ENCODE measurements at regions not wholly inside any gene's neighbourhood (a gene's known extent, or its start where the extent isn't known, plus 50 kb on each side); places are given as distances from the start of the nearest gene placed in this dataset.

DNA sequence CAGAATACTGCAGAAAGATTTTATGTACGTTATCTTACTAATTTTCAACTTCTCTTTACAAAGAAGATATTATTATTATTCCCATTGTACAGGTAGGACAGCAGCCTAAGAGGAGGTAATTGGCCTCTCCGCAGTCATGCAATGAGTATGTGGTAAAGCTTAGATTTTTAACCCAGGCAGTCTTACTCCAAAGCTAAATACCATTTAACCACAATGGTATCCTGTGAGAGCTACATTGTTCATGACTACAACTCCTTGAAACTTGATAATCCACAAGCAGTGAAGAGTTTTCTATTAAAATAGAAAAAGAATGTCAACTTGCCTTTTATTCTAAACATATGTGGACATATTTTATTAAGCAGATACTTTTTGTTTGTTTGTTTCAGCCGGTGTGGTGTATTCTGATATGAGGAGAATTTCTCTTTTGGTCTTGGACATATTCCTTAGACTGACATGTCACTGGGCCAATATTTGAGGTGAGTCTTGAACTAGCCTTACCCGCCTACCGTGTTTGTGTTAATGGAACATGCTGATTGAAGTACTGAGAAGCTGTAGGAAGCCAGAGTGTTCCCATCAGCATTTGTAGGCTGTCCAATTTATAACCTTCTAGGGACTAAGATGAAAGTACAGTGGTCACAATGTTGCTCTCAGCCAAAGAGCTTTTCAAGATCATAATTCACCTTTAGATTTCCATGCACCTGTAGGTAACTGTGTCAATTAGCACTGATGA, 293.9 kb upstream of the DCC start:
- H3K4me1 Mint-ChIP-seq (ENCODE audit: low read depth), result no peaks in the 10 kb centered on the region
- DNase-seq, result no peak
- H3K36me3 Mint-ChIP-seq (ENCODE audit: insufficient read depth), result no peaks in the 10 kb centered on the region
- peaks cover 7% of the 10 kb centered on the region for H3K9me3 Mint-ChIP-seq
- no peak for ATAC-seq
- H3K27me3 Mint-ChIP-seq (ENCODE audit: low read depth), result no peaks in the 10 kb centered on the region
- no peak overlapping the region for H3K4me3 Mint-ChIP-seq

DNA sequence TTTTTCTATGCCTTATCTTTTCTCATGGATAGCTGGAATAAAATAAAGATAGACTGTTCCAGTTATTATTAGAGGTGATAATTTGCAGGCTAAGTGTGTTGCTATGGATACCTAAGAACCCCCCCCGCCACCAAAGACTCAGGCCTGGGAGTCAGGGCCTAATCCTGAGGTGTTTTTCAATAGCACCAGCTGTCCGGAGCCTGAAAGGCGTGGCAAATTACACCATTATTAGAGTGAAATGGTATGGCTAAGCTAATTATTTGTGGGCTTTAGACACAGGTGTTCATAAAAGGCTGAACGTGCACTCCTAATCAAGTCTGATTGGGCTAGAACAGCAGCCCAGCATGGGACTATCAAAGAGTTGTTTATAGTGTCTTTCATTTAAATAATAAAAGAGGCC, 293.2 kb upstream of the DCC start:
- no peak for ATAC-seq
- no peak overlapping the region for H3K4me3 Mint-ChIP-seq
- no peaks in the 10 kb centered on the region for H3K36me3 Mint-ChIP-seq (ENCODE audit: insufficient read depth)

DNA sequence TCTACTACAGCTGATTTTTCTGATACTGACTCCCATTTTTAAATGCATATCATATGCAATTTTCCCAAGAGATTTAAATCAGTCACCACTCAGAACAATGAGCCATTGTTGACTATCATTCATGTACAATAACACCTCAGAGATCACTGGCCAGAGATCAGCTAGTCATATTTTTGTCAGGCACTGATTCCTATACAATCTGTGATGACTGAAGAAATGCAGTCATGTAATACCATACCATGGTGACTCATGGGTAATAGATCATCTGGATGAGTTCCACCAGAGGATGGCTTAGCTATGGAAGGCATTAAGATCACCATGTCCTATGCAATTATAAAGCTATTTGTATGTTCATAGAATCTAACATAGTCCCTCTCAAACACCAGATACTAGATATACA, 285.7 kb upstream of the DCC start:
- Mint-ChIP-seq H3K9me3 (peaks cover 12% of the 10 kb centered on the region), H3K4me3 (no peak overlapping the region), H3K36me3 (ENCODE audit: insufficient read depth) (no peaks in the 10 kb centered on the region), H3K4me1 (ENCODE audit: low read depth) (no peaks in the 10 kb centered on the region), H3K27me3 (ENCODE audit: low read depth) (no peaks in the 10 kb centered on the region)
- ATAC-seq (no peak), DNase-seq (no peak)

More for the DNA sequence above, 293.2 kb upstream of the DCC start:
- peaks cover 4% of the 10 kb centered on the region for H3K9me3 Mint-ChIP-seq
- DNase-seq, result no peak
- no peaks in the 10 kb centered on the region for H3K27me3 Mint-ChIP-seq (ENCODE audit: low read depth)
- no peaks in the 10 kb centered on the region for H3K4me1 Mint-ChIP-seq (ENCODE audit: low read depth)

DNA sequence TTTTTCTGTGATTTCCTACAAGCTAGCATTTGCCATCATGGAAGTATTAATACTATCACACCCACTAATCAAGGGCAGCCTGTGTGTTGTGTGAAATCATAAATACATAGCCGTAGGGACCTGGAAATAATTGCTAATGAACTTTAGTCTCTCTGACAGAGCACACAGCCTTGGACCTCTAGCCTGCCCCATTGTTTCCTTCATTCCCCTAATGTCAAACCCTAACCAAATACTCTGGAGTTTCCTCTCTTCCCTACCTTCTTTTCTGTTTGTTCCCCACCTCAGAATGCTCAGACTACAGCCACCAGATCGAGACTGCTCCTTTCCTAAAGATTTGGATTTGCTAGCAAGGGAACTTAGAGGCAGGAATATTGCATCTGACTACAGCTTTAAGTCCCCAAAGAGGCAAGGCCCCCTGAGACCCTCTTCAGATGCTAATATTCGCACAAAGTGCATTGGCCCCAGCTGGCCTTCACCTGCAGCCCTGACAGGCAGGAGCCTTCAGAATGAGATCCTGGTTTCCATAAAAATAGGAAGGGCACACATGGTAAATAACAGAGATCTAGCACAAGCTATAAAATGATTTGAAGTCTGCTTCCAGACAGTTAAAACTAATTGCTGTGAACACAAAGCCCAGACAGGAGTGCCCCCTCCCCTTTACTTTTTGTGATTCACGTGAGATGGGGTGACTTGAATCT, 279.2 kb upstream of the DCC start:
- Mint-ChIP-seq H3K4me1 (ENCODE audit: low read depth) (no peaks in the 10 kb centered on the region), H3K9me3 (peaks cover 5% of the 10 kb centered on the region), H3K4me3 (no peak overlapping the region), H3K27me3 (ENCODE audit: low read depth) (no peaks in the 10 kb centered on the region), H3K36me3 (ENCODE audit: insufficient read depth) (no peaks in the 10 kb centered on the region)
- ATAC-seq (no peak), DNase-seq (no peak)

DNA sequence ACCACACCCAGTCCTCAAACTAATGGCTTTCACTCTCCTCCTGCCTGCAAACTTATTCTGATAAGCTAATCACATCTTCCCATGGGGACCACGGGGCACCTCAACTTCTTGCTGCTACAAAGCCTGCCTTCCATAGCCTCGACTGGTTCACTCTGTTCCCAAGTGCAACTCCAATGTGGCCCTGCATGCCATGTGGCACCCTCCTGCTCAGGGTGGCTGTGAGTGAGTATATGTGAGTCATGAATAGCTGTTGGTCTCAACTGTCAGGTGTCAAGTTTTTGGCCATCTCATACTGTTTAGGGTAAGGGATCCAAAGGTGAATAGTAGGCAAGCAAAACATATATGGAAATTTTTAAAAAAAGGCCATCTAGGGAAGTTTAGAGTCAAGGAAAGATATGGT, 276.1 kb upstream of the DCC start:
- no peaks in the 10 kb centered on the region for H3K4me1 Mint-ChIP-seq (ENCODE audit: low read depth)
- H3K4me3 Mint-ChIP-seq, result no peak overlapping the region
- H3K27me3 Mint-ChIP-seq (ENCODE audit: low read depth), result no peaks in the 10 kb centered on the region
- H3K36me3 Mint-ChIP-seq (ENCODE audit: insufficient read depth), result no peaks in the 10 kb centered on the region
- DNase-seq (no peak), ATAC-seq (no peak)
- H3K9me3 Mint-ChIP-seq, result peaks cover 9% of the 10 kb centered on the region

DNA sequence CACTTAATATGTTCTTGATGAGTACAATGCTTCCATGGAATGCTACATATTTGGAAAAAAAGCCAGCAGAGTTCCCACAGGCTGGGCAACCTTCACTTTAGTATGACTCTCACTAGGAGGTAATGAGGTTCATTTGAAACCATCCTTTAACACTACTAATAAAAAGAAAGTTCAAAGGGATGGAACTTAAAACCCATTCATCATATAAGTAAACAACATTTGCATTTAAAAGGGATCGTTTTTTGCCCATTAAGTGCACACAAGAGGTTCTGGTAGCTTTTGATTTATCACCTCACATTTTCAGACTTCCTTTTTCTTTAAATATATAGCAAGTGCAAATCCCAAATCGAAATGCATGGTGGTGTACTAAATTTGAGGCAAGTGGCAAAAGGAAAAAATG, 270.8 kb upstream of the DCC start:
- Mint-ChIP-seq H3K9me3 (peaks cover 13% of the 10 kb centered on the region), H3K4me1 (ENCODE audit: low read depth) (no peaks in the 10 kb centered on the region), H3K27me3 (ENCODE audit: low read depth) (no peaks in the 10 kb centered on the region), H3K4me3 (no peak overlapping the region), H3K36me3 (ENCODE audit: insufficient read depth) (no peaks in the 10 kb centered on the region)
- DNase-seq, result no peak
- ATAC-seq, result no peak

DNA sequence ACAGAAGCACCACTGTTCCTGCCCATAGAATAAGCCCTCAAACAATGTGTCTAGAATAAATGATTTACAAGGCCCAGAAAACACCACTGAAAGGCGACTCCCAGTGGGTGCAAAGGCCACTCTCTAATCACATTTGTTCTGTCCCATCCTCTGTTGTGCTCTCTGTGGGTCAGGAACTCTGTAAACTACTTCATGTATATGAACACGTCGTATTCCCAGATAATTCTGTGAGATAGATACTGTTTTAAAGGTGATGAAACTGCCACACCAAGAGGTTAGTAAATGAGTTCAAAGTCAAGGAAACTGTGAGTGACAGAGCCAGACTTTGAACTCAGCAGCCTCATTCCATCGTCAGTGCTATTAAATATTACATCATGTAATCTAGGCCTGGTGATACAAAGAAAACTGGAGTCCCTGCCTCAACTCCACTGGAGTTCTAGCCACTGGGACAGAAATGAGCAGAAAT, 269.7 kb upstream of the DCC start:
- ATAC-seq (no peak), DNase-seq (no peak)
- H3K36me3 Mint-ChIP-seq (ENCODE audit: insufficient read depth), result no peaks in the 10 kb centered on the region
- no peak overlapping the region for H3K4me3 Mint-ChIP-seq
- H3K9me3 Mint-ChIP-seq, result peaks cover 13% of the 10 kb centered on the region
- no peaks in the 10 kb centered on the region for H3K4me1 Mint-ChIP-seq (ENCODE audit: low read depth)
- H3K27me3 Mint-ChIP-seq (ENCODE audit: low read depth), result no peaks in the 10 kb centered on the region

DNA sequence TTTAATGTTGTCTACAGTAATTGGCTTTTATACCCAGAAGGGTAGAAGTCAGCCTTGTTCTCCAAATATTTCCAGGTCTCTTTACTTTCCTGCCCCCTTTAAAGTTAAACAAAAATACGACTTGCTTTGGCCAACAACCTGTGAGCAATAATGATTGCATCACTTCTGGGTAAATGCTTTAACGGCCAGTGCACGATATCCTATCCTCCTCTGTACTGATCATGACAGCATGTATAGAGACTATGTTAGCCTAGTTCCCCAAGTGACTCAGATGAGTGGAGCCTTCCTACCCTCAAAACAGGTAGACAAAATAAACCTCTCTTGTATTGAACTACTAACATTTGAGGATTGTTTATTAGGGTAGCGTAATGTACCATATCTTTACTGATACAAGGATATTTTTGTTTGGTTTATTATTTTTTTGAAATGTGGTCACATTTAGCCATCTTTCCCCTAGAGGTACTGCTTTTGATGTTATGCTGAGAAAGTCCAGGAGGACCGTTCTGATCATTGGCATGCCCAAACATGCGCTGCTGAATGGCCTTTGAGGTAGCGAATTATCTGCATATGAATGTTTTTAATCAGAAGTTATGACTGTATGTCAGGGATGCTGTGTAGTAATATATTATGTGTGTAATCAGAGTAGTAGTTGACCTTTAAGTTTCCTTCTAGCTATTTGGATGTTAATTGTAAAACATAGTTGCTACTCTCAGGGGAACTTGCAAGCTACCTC, 262.6 kb upstream of the DCC start:
- no peaks in the 10 kb centered on the region for H3K4me1 Mint-ChIP-seq (ENCODE audit: low read depth)
- H3K9me3 Mint-ChIP-seq, result peaks cover 4% of the 10 kb centered on the region
- H3K36me3 Mint-ChIP-seq (ENCODE audit: insufficient read depth), result no peaks in the 10 kb centered on the region
- no peaks in the 10 kb centered on the region for H3K27me3 Mint-ChIP-seq (ENCODE audit: low read depth)
- DNase-seq (no peak), ATAC-seq (no peak)
- no peak overlapping the region for H3K4me3 Mint-ChIP-seq

DNA sequence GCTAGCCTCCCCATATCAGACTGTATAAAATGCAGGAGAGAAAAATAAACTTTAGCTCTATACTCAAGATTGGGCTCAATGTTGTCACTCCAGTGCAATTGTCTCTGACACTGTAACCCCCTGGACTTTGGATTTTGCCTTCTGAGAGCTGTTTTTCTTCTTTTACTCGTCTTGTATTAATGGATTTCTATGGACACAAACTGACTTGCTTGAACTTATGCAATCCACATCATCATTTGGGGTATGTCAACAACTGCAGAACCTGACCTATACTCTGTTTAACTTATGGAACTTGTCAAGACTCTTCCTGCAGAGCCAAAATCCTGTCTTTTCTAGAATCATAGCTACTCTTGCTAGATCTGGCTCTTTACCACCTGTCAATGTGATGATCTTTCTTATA, 257.8 kb upstream of the DCC start:
- ATAC-seq, result no peak
- no peaks in the 10 kb centered on the region for H3K27me3 Mint-ChIP-seq (ENCODE audit: low read depth)

DNA sequence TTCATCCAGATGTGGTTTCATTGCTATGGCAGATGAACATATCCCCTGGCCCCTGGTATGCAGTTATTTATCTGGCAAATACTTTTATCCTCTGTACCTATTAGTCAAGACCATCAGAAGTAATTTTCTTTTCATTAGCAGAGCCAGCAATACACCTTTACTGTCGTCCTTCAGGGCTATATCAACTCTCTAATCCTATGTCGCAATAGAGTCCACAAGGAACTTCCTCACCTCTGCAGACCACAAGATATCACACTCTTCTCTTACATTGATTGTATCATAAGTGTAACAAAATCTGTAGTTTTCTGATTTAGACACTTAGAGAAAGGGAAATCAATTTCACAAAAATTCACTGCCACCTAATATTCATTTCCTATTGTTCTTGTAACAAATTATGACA, 252.9 kb upstream of the DCC start:
- no peak for DNase-seq
- Mint-ChIP-seq H3K4me1 (ENCODE audit: low read depth) (no peaks in the 10 kb centered on the region), H3K27me3 (ENCODE audit: low read depth) (no peaks in the 10 kb centered on the region), H3K9me3 (no peaks in the 10 kb centered on the region), H3K4me3 (no peak overlapping the region), H3K36me3 (ENCODE audit: insufficient read depth) (no peaks in the 10 kb centered on the region)
- ATAC-seq, result no peak

More for the DNA sequence above, 257.8 kb upstream of the DCC start:
- DNase-seq, result no peak
- no peaks in the 10 kb centered on the region for H3K4me1 Mint-ChIP-seq (ENCODE audit: low read depth)
- H3K9me3 Mint-ChIP-seq, result no peaks in the 10 kb centered on the region
- no peak overlapping the region for H3K4me3 Mint-ChIP-seq
- no peaks in the 10 kb centered on the region for H3K36me3 Mint-ChIP-seq (ENCODE audit: insufficient read depth)

DNA sequence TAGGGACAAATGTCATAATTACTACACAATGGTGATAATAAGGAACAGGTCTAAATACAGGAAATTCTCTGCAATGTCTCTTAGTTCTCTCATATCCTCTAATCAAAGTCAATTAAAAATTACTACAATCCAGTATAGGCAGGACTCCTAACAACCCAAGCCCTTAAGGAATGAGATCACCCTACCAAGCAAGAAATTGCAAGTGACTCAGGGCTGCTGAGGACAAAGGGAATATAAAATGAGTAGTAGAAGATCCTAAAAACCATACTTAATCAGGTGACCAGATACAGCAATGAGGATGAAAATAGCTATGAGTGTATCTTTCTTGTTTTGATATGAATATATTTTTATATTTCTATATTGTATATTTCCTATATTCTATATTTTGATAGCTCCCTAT, 250.0 kb upstream of the DCC start:
- H3K36me3 Mint-ChIP-seq (ENCODE audit: insufficient read depth), result no peaks in the 10 kb centered on the region
- no peaks in the 10 kb centered on the region for H3K27me3 Mint-ChIP-seq (ENCODE audit: low read depth)
- ATAC-seq (no peak), DNase-seq (no peak)
- H3K4me3 Mint-ChIP-seq, result no peak overlapping the region
- no peaks in the 10 kb centered on the region for H3K4me1 Mint-ChIP-seq (ENCODE audit: low read depth)
- H3K9me3 Mint-ChIP-seq, result peaks cover 3% of the 10 kb centered on the region

DNA sequence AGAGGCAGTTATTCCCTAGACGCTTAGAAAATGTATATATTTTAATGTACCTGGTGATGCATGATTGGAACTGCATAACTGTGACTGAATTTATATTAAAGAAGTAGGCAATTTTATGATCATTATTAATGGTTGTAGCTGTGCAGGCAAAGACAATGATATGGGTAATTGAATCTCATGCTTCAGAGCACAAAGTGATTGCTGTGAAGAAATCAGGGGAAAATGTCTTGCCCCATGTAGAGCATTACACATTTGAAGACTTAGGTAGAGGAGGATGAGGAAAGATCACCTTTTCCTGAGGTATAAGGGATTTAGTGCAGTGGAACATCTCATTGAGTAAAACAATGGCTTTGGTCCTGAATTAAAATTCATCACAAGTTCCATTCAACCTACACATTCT, 246.8 kb upstream of the DCC start:
- no peaks in the 10 kb centered on the region for H3K4me1 Mint-ChIP-seq (ENCODE audit: low read depth)
- H3K36me3 Mint-ChIP-seq (ENCODE audit: insufficient read depth), result no peaks in the 10 kb centered on the region
- peaks cover 3% of the 10 kb centered on the region for H3K9me3 Mint-ChIP-seq
- no peak overlapping the region for H3K4me3 Mint-ChIP-seq
- DNase-seq (no peak), ATAC-seq (no peak)
- H3K27me3 Mint-ChIP-seq (ENCODE audit: low read depth), result no peaks in the 10 kb centered on the region

DNA sequence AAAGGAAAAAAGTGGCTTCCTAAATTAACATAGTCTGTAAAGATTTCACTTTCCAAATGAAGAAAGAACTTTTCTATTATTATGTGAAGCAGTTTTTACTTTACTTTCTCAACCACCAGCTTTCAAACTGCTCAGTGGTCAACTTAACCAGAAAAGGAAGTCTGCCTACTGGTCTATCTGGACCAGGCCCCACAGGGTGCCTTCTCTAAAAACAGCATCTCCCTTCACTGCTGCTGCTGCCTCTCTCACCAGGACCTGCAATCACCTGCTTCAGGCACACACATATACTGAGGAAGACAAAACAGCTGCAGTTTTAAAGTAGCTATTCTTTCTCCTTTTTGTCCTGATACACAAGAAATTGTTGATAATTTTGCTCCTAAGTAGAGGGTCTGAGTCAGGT, 221.3 kb upstream of the DCC start:
- Mint-ChIP-seq H3K4me3 (no peak overlapping the region), H3K36me3 (ENCODE audit: insufficient read depth) (no peaks in the 10 kb centered on the region), H3K27me3 (ENCODE audit: low read depth) (no peaks in the 10 kb centered on the region), H3K4me1 (ENCODE audit: low read depth) (no peaks in the 10 kb centered on the region), H3K9me3 (peaks cover 4% of the 10 kb centered on the region)
- no peak for ATAC-seq
- DNase-seq, result no peak

DNA sequence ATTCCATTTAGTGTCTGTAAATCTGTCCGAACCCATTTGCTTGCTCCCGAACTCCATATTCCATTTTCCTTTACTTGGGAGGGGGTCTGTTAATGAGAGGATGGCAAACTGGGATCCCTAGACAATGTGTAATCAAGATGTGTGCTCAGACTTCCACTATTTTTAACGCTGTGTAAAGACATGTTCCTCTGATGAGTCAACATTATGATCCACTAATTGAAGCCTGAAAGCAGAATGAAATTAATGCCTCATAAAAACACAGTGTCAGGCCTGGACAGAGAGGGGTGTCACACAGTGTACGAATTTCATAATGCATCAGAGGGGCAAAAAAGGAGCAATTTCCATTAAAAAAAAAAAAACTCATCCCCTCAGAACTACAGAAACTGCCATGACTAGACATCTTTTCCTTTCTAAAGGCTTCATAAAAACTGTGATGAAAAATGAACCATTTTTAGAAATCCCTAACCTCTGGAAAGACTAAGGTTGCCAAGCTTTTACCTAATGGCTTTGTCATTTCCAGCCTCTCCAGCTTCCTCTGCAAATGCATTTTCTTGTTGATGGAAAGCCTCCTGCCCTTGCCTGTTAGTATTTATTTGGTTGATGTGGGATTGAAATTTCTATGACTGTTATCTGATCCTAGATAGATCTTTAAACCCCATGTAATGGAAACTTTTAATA, 209.2 kb upstream of the DCC start:
- Mint-ChIP-seq H3K4me1 (ENCODE audit: low read depth) (no peaks in the 10 kb centered on the region), H3K27me3 (ENCODE audit: low read depth) (no peaks in the 10 kb centered on the region), H3K4me3 (no peak overlapping the region), H3K36me3 (ENCODE audit: insufficient read depth) (no peaks in the 10 kb centered on the region), H3K9me3 (no peaks in the 10 kb centered on the region)
- ATAC-seq, result no peak
- DNase-seq, result no peak

Data from activated T-cell treated with anti-CD3 and anti-CD28 coated beads, Interleukin-2, amount 50 U/mL, for 4 hours (primary cell).